Brain microvascular endothelial cell (primary cell): ENCODE measurements at regions not wholly inside any gene's neighbourhood (a gene's known extent, or its start where the extent isn't known, plus 50 kb on each side); places are given as distances from the start of the nearest gene placed in this dataset.

Source experiments
- DNase-seq: peaks from one replicate; pipeline ENCODE4 v3.0.0-alpha.2; 2020
- H3K27ac ChIP-seq: fragments of 250-450 bp; sonication (Bioruptor Pico); 2 replicates; pipeline ENCODE4 v1.5.1; 2020; ENCODE audit warnings: mild to moderate bottlenecking, moderate library complexity
- H3K27me3 ChIP-seq: fragments of 250-450 bp; sonication (Bioruptor Pico); replicated peaks from 2 replicates; pipeline ENCODE4 v1.5.1; 2020; ENCODE audit warnings: mild to moderate bottlenecking
- H3K36me3 ChIP-seq: fragments of 250-450 bp; sonication (Bioruptor Pico); replicated peaks from 2 replicates; pipeline ENCODE4 v1.5.1; 2020; ENCODE audit warnings: mild to moderate bottlenecking
- H3K4me3 ChIP-seq: 2 replicates; pipeline ENCODE4 v1.5.1; 2011; ENCODE audit warnings: low read depth, mild to moderate bottlenecking, control low read depth, low read length, moderate library complexity
- CTCF ChIP-seq: IDR thresholded peaks from 2 replicates; pipeline ENCODE4 v1.5.1; 2011; ENCODE audit warnings: low read depth, mild to moderate bottlenecking, moderate library complexity, low read length, control low read depth, inconsistent platforms; ENCODE audit errors: missing control alignments
- in situ Hi-C: cut with HindIII; loops from 2 replicates; pipeline ENCODE4 v1.10.0; 2017; ENCODE audit warnings: low sequenced_read_pairs, low pct_ligation_motif_present

GRCh38 chr4:91965166-91965565, 338.6 kb upstream of the GRID2 start:
- TF ChIP-seq CTCF = no peak
- Histone ChIP-seq H3K4me3 (no peak overlapping the region), H3K27me3 (no peaks in the 10 kb centered on the region), H3K27ac (no peak overlapping the region), H3K36me3 (no peaks in the 10 kb centered on the region)
- in situ Hi-C loops = no loop called here
- no peak for DNase-seq

GRCh38 chr4:91973479-91974153, 330.1 kb upstream of the GRID2 start:
- no peak overlapping the region for H3K4me3 ChIP-seq
- TF ChIP-seq CTCF = no peak
- no peaks in the 10 kb centered on the region for H3K27me3 ChIP-seq
- no peaks in the 10 kb centered on the region for H3K36me3 ChIP-seq
- in situ Hi-C loops = no loop called here
- H3K27ac ChIP-seq = no peak overlapping the region
- no peak for DNase-seq

- H3K4me3 ChIP-seq = no peak overlapping the region
- TF ChIP-seq CTCF = no peak
- no peak overlapping the region for H3K27ac ChIP-seq
- DNase-seq = no peak
- in situ Hi-C loops = no loop called here
- H3K27me3 ChIP-seq = no peaks in the 10 kb centered on the region
- H3K36me3 ChIP-seq = no peaks in the 10 kb centered on the region
Observed at GRCh38 chr4:91984466-91984865, 319.3 kb upstream of the GRID2 start.

- no peaks in the 10 kb centered on the region for H3K36me3 ChIP-seq
- TF ChIP-seq CTCF = no peak
- in situ Hi-C loops = no loop called here
- DNase-seq = no peak
- H3K27me3 ChIP-seq = no peaks in the 10 kb centered on the region
- no peak overlapping the region for H3K4me3 ChIP-seq
- H3K27ac ChIP-seq = no peak overlapping the region
Observed at GRCh38 chr4:91989914-91990313, 313.9 kb upstream of the GRID2 start.

- no peak for DNase-seq
- in situ Hi-C loops = no loop called here
- H3K4me3 ChIP-seq = no peak overlapping the region
- H3K27ac ChIP-seq = no peak overlapping the region
- TF ChIP-seq CTCF = no peak
- H3K36me3 ChIP-seq = no peaks in the 10 kb centered on the region
- H3K27me3 ChIP-seq = no peaks in the 10 kb centered on the region
Observed at GRCh38 chr4:91990726-91991125, 313.0 kb upstream of the GRID2 start.

- Histone ChIP-seq H3K27me3 (no peaks in the 10 kb centered on the region), H3K27ac (no peak overlapping the region), H3K36me3 (no peaks in the 10 kb centered on the region), H3K4me3 (no peak overlapping the region)
- in situ Hi-C loops = no loop called here
- TF ChIP-seq CTCF = no peak
- no peak for DNase-seq
Observed at GRCh38 chr4:91997045-91997444, 306.7 kb upstream of the GRID2 start.
